NB4 (cell line): ENCODE measurements at regions not wholly inside any gene's neighbourhood (a gene's known extent, or its start where the extent isn't known, plus 50 kb on each side); places are given as distances from the start of the nearest gene placed in this dataset.

ENCODE experiments used
- CTCF ChIP-seq: IDR thresholded peaks from one replicate; pipeline ENCODE4 v1.5.1; 2012; ENCODE audit warnings: low read depth, low read length
- MAX ChIP-seq: IDR thresholded peaks from 2 replicates; pipeline ENCODE4 v1.6.1; 2011; ENCODE audit warnings: low read depth, low read length
- MYC ChIP-seq: IDR thresholded peaks from 2 replicates; pipeline ENCODE4 v1.6.1; 2011; ENCODE audit warnings: low read depth, low read length
- POLR2A ChIP-seq: IDR thresholded peaks from 2 replicates; pipeline ENCODE4 v1.6.1; 2011; ENCODE audit warnings: mild to moderate bottlenecking; ENCODE audit not compliant: insufficient read length; ENCODE audit errors: extremely low read depth

- TF ChIP-seq POLR2A (no peak), CTCF (no peak), MAX (no peak), MYC (no peak)
Observed at GRCh38 chr13:88736026-88736425, 1064.9 kb downstream of the SLITRK5 start.
